Astrocyte of the cerebellum (primary cell): ENCODE measurements at regions not wholly inside any gene's neighbourhood (a gene's known extent, or its start where the extent isn't known, plus 50 kb on each side); places are given as distances from the start of the nearest gene placed in this dataset.

Experiments
- DNase-seq: peaks from one replicate; pipeline ENCODE4 v3.0.0-alpha.2; 2011; ENCODE audit warnings: low read depth
- H3K4me3 ChIP-seq: 2 replicates; pipeline ENCODE4 v1.5.1; 2011; ENCODE audit warnings: mild to moderate bottlenecking, low read depth, low read length, moderate library complexity
- CTCF ChIP-seq: IDR thresholded peaks from 2 replicates; pipeline ENCODE4 v1.5.1; 2012; ENCODE audit warnings: low read length, low read depth, moderate library complexity, mild to moderate bottlenecking; ENCODE audit errors: missing control alignments
- in situ Hi-C: cut with HindIII; loops from 2 replicates; pipeline ENCODE4 v1.10.0; 2017; ENCODE audit warnings: low sequenced_read_pairs

- no peak overlapping the region for H3K4me3 ChIP-seq
- TF ChIP-seq CTCF: no peak
- no peak for DNase-seq
- in situ Hi-C loops: no loop called here
Observed at GRCh38 chr14:65267856-65268255, 144.7 kb upstream of the FUT8 start.

GRCh38 chr14:65268594-65268993 is 143.9 kb upstream of the FUT8 start:
- no peak for DNase-seq
- no peak for TF ChIP-seq CTCF
- no peak overlapping the region for H3K4me3 ChIP-seq
- in situ Hi-C loops: no loop called here

GRCh38 chr14:65269732-65270131 is 142.8 kb upstream of the FUT8 start:
- no peak for TF ChIP-seq CTCF
- in situ Hi-C loops: no loop called here
- DNase-seq: no peak
- no peak overlapping the region for H3K4me3 ChIP-seq

- in situ Hi-C loops: no loop called here
- no peak for DNase-seq
- no peak overlapping the region for H3K4me3 ChIP-seq
- no peak for TF ChIP-seq CTCF
Observed at GRCh38 chr14:65277027-65277426, 135.5 kb upstream of the FUT8 start.

GRCh38 chr14:65277580-65278270 is 134.8 kb upstream of the FUT8 start:
- no peak for DNase-seq
- in situ Hi-C loops: no loop called here
- no peak for TF ChIP-seq CTCF
- no peak overlapping the region for H3K4me3 ChIP-seq

GRCh38 chr14:65278589-65278988 is 133.9 kb upstream of the FUT8 start:
- TF ChIP-seq CTCF: no peak
- DNase-seq: no peak
- in situ Hi-C loops: no loop called here
- no peak overlapping the region for H3K4me3 ChIP-seq
